GM12874 (cell line): ENCODE measurements at regions not wholly inside any gene's neighbourhood (a gene's known extent, or its start where the extent isn't known, plus 50 kb on each side); places are given as distances from the start of the nearest gene placed in this dataset.

ENCODE experiments used
- TF ChIP-seq, protein P1 (sequence below): IDR thresholded peaks from 2 replicates; pipeline ENCODE4 v1.5.1; 2011; ENCODE audit warnings: low read depth, mild to moderate bottlenecking, control low read depth, low read length, moderate library complexity; ENCODE audit not compliant: insufficient read depth

DNA sequence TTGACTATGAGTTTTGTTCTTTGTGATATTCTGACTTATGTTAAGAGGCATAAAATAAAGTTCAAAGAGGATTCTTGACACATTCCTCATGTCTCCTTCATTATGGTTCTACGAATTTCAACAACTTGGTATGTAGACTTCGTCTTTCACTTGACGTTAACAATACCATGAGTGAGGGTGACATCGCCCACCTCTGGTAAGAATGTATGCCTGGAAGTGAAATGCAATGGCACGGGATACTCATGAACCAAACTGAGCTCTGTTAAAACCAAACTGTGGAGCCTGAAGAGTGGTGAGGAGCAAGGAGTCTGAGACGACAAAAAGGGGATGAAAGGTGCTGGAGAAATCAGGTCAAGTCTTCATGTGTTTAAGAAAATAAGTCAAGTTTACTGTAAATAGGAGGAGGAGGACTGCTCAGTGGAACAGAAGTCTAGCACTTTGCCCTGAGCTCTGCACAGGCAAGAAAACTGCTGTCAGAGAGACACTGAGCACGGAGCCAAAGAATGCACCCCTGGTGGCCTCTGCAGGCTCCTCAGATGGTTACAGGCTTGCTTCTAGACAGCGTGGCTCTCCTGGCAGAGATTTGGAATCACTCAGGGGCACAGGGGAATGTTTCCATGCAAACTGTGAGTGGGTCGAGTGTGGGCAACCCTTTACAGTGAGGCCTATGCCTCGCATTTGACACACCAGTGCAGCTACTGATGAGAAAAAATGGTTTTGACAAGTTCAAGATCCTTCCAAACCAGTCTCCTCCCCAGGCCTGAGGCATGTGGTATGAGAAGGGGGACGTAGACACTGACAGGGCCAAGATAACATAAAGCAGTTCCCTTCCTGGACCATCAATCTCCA lies 470.1 kb downstream of the IRX1 start:
- TF ChIP-seq, protein P1, sequence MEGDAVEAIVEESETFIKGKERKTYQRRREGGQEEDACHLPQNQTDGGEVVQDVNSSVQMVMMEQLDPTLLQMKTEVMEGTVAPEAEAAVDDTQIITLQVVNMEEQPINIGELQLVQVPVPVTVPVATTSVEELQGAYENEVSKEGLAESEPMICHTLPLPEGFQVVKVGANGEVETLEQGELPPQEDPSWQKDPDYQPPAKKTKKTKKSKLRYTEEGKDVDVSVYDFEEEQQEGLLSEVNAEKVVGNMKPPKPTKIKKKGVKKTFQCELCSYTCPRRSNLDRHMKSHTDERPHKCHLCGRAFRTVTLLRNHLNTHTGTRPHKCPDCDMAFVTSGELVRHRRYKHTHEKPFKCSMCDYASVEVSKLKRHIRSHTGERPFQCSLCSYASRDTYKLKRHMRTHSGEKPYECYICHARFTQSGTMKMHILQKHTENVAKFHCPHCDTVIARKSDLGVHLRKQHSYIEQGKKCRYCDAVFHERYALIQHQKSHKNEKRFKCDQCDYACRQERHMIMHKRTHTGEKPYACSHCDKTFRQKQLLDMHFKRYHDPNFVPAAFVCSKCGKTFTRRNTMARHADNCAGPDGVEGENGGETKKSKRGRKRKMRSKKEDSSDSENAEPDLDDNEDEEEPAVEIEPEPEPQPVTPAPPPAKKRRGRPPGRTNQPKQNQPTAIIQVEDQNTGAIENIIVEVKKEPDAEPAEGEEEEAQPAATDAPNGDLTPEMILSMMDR: no peak

DNA sequence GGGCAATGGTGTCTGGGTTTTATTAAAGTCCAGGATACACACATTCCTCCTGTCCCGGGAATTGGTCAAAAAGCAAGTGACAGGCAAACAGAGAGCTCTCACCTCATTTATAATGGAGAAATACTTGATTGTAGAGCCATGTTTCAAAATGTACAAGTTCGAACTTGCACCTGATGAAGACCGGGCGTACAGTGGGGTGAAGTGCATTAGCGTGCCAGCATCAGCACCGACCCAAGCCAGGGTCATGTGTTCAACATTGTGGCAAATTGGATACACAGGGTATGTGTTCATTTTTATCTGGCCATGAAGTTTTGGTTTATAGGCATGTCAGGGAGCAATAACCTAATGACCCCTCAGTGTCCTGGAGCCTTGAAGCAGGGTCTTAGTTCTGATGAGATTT lies 472.5 kb downstream of the IRX1 start:
- TF ChIP-seq, protein P1: no peak

DNA sequence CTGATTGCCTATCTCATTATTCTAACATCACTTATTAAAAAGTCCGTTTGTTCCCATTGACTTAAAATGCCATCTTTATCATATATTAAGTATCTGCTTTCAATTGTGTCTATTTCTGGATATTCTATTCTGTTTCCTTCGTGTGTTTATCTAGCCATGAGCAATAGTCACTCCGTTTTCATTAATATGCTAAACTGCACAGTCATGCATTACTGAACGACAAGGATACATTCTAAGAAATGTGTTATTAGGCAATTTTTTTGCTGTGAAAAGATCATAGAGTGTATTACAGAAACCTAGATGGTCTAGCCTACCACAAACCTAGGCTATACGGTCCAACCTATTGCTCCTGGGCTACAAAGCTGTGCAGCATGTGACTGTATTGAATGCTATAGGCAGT lies 482.9 kb downstream of the IRX1 start:
- TF ChIP-seq, protein P1: no peak

DNA sequence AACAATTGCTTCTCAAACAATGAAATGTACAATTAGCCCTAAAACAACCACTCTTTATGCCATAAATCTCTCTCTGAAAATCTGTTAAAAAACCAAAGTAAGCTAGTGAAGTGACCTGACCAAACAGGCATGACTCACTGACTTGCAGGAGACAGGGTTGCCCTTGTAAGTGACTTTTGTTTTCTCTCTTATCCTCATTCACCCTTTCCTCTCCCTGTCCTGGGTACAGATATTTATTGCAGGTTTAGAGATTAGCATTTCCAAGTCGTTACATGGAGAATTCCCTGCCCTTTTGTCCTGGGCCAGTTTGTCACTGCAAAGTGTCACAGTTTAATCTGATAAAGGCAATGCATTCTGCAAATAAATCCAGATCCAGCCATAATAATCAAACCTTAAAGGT lies 484.2 kb downstream of the IRX1 start:
- TF ChIP-seq, protein P1: no peak

DNA sequence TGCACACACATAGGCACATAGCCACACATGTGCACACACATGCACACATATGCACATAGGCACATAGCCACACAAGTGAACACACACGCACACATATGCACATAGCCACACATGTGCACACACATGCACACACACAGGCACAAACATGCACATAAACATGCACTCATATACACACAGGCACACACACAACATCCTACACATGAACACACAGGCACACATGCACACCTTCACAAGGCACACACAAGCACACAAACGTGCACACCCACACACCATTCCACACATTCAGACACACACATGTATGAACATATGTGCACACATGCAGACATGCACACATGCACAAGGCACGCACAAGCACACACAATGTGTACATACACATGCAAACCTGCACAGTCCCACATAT lies 484.7 kb downstream of the IRX1 start:
- TF ChIP-seq, protein P1: no peak

DNA sequence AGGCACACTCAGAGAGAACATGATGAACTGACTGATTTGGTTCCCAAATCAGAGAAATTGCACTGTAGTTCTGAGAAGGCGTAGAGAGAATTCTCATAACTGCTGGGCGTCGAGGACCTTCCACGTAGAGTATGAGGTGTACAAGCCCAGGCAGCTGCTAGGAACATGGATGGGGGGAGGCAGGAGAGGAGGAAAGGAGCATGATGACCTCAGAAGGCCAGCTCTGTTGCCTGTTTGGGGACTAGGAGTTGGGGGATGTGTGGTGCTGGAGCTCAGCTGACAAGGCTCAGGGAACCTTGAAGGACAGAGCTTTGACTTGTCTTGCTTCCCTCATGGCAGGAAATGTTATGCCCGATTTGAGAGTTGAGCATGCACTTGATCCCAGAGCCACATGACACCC lies 485.4 kb downstream of the IRX1 start:
- TF ChIP-seq, protein P1: no peak

DNA sequence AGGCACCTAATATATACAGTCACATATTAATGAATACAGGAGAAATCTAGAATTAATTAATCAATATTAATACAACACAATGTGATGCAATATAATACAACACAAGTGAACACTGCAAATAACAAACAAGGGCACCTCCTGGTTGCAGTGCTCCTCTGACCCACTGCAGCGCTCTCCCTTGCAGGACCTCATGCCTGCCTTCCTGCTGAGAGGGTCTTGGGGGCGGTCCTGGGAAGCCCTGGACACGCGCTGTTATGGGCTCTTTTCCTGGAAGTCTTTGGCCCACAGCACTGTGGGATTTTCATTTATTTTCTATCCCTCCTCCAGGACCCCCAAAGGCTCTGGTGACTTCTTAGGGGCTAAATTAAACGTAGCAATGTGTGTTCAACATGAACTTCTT lies 485.8 kb downstream of the IRX1 start:
- TF ChIP-seq, protein P1: no peak
